DND-41 (cell line): ENCODE measurements at regions not wholly inside any gene's neighbourhood (a gene's known extent, or its start where the extent isn't known, plus 50 kb on each side); places are given as distances from the start of the nearest gene placed in this dataset.

Source experiments
- ATAC-seq: fragments of 200-7000 bp; cut with Tn5 transposase; 3 replicates; pipeline ENCODE4 v1.9.1; 2021; ENCODE audit warnings: low read depth; ENCODE audit not compliant: insufficient read depth
- DNase-seq: peaks from one replicate; pipeline ENCODE4 v3.0.0-alpha.2; 2020
- H2AFZ ChIP-seq: 2 replicates; pipeline ENCODE4 v1.6.0; 2012; ENCODE audit warnings: low read depth, low read length
- H3K27ac ChIP-seq: 2 replicates; pipeline ENCODE4 v1.5.1; 2012; ENCODE audit warnings: low read length, inconsistent platforms
- H3K27me3 ChIP-seq: fragments of 200-600 bp; sonication (generic); 2 replicates; pipeline ENCODE4 v1.6.0; 2012; ENCODE audit warnings: low read length, mild to moderate bottlenecking, inconsistent platforms; ENCODE audit not compliant: insufficient read depth, poor library complexity
- H3K36me3 ChIP-seq: 2 replicates; pipeline ENCODE4 v1.5.1; 2012; ENCODE audit warnings: low read length, inconsistent platforms; ENCODE audit not compliant: insufficient read depth
- H3K4me1 ChIP-seq: 2 replicates; pipeline ENCODE4 v1.5.1; 2012; ENCODE audit warnings: mild to moderate bottlenecking, low read length; ENCODE audit not compliant: insufficient read depth
- H3K4me2 ChIP-seq: 2 replicates; pipeline ENCODE4 v1.6.0; 2012; ENCODE audit warnings: mild to moderate bottlenecking, moderate library complexity, low read length, inconsistent platforms; ENCODE audit not compliant: insufficient read depth
- H3K4me3 ChIP-seq, 2 experiments: fragments of 200-600 bp in 1 of 2; shearing (Covaris generic) in 1 of 2; 2 replicates each; pipeline ENCODE4 v1.5.1; 2012 to 2016; ENCODE audit warnings: inconsistent platforms in 2 of 2, low read length in 2 of 2, mild to moderate bottlenecking in 2 of 2, low read depth in 1 of 2, moderate library complexity in 1 of 2
- H3K79me2 ChIP-seq: 2 replicates; pipeline ENCODE4 v1.6.0; 2012; ENCODE audit warnings: low read length, inconsistent platforms; ENCODE audit not compliant: insufficient read depth
- H3K9ac ChIP-seq: 2 replicates; pipeline ENCODE4 v1.6.0; 2012; ENCODE audit warnings: low read depth, mild to moderate bottlenecking, inconsistent platforms, low read length, moderate library complexity
- H3K9me3 ChIP-seq: 2 replicates; pipeline ENCODE4 v1.5.1; 2012; ENCODE audit warnings: low read length, moderate library complexity, mild to moderate bottlenecking, inconsistent platforms; ENCODE audit not compliant: insufficient read depth, severe bottlenecking
- H4K20me1 ChIP-seq: 2 replicates; pipeline ENCODE4 v1.6.0; 2012; ENCODE audit warnings: low read length; ENCODE audit not compliant: insufficient read depth
- EZH2 ChIP-seq: IDR thresholded peaks from 3 replicates; pipeline ENCODE4 v1.6.1; 2012; ENCODE audit warnings: borderline replicate concordance, low read depth, mild to moderate bottlenecking, moderate library complexity, low read length, inconsistent platforms; ENCODE audit not compliant: severe bottlenecking
- TF ChIP-seq, protein P1 (sequence below): IDR thresholded peaks from 2 replicates; pipeline ENCODE4 v1.5.1; 2012; ENCODE audit warnings: borderline replicate concordance, low read length, moderate library complexity, mild to moderate bottlenecking; ENCODE audit not compliant: poor library complexity, severe bottlenecking; ENCODE audit errors: extremely low read depth

DNA sequence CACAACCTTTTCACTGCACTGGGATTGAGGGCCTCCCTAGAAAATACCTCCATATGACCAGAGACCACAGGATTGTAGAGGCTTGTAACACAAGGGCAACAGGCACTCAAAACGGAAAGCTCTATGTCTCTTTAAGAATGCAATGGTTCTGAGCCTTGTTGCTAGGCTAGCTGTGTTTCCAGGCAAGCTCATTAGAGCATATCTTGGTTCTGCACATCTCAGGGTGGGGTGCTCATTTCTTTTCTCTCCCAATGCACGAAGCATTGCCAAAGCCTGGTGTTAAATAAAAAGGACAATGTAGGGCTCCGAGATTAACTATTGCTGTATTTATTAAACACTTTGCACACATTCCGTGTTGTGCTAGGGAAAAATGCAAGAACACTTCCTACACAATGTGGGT is 315.9 kb downstream of the PRDM2 start:
- no peak for ATAC-seq
- TF ChIP-seq EZH2 = no peak
- TF ChIP-seq, protein P1, sequence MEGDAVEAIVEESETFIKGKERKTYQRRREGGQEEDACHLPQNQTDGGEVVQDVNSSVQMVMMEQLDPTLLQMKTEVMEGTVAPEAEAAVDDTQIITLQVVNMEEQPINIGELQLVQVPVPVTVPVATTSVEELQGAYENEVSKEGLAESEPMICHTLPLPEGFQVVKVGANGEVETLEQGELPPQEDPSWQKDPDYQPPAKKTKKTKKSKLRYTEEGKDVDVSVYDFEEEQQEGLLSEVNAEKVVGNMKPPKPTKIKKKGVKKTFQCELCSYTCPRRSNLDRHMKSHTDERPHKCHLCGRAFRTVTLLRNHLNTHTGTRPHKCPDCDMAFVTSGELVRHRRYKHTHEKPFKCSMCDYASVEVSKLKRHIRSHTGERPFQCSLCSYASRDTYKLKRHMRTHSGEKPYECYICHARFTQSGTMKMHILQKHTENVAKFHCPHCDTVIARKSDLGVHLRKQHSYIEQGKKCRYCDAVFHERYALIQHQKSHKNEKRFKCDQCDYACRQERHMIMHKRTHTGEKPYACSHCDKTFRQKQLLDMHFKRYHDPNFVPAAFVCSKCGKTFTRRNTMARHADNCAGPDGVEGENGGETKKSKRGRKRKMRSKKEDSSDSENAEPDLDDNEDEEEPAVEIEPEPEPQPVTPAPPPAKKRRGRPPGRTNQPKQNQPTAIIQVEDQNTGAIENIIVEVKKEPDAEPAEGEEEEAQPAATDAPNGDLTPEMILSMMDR = no peak

DNA sequence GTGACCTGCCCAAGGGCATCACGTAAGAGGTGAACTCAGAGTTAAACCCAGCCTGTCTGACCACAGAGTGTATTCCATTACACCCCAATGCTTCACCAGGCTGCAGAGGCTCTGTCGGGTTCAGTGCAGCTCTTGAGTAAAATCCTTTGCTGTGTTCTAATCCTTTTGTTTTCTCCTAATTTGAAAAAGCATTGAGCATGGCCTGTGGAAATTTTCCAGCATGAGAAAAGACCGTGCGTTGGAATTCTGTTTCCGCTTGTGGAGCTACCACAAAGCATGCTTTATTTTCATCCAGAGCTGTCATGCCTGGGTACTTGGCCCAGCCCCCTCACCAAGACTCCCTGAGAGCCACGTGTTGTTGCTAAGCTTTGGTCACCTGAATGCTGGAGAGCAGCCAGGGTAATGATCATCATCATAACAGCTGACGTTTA is 317.6 kb downstream of the PRDM2 start:
- no peaks in the 10 kb centered on the region for H4K20me1 ChIP-seq
- no peak overlapping the region for H2AFZ ChIP-seq
- H3K79me2 ChIP-seq = no peaks in the 10 kb centered on the region
- no peaks in the 10 kb centered on the region for H3K27me3 ChIP-seq
- TF ChIP-seq EZH2 = no peak
- TF ChIP-seq, protein P1 = no peak
- no peaks in the 10 kb centered on the region for H3K4me1 ChIP-seq
- H3K9ac ChIP-seq = no peak overlapping the region
- H3K4me2 ChIP-seq = no peak overlapping the region
- H3K36me3 ChIP-seq = no peaks in the 10 kb centered on the region
- no peak for ATAC-seq
- no peak overlapping the region for H3K27ac ChIP-seq
- H3K9me3 ChIP-seq = no peaks in the 10 kb centered on the region
- no peak for DNase-seq
- no peak overlapping the region for H3K4me3 ChIP-seq

More for the DNA sequence above, 315.9 kb downstream of the PRDM2 start:
- no peak overlapping the region for H2AFZ ChIP-seq
- H4K20me1 ChIP-seq = no peaks in the 10 kb centered on the region
- H3K4me1 ChIP-seq = no peaks in the 10 kb centered on the region
- no peak overlapping the region for H3K27ac ChIP-seq
- H3K79me2 ChIP-seq = no peaks in the 10 kb centered on the region
- H3K4me3 ChIP-seq = no peak overlapping the region
- no peak for DNase-seq
- H3K9ac ChIP-seq = no peak overlapping the region
- H3K4me2 ChIP-seq = no peak overlapping the region
- no peaks in the 10 kb centered on the region for H3K9me3 ChIP-seq
- no peaks in the 10 kb centered on the region for H3K27me3 ChIP-seq
- no peaks in the 10 kb centered on the region for H3K36me3 ChIP-seq

DNA sequence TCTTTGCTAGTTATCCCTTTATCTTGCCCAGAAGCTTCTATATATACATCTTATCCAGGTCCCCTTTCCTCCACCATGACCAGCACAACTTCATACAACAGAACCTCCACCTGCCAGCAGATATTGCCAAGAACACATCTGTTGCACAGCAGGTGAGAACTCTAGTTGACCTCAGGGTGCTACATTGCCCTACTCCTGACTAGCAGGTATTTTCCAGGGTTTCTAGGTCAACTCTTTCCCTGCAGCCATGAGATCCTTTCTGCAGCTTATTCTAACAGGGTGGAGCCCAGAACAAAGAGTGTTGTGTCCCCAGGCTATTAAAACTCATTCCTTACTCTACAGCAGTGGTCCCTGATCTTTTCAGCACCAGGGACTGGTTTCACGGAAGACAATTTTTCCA is 319.5 kb downstream of the PRDM2 start:
- ATAC-seq (no peak), DNase-seq (no peak)
- Histone ChIP-seq H3K36me3 (no peaks in the 10 kb centered on the region), H4K20me1 (no peaks in the 10 kb centered on the region), H3K27me3 (no peaks in the 10 kb centered on the region), H3K9ac (no peak overlapping the region), H3K79me2 (no peaks in the 10 kb centered on the region), H2AFZ (no peak overlapping the region), H3K27ac (no peak overlapping the region), H3K4me3 (no peak overlapping the region), H3K4me2 (no peak overlapping the region), H3K9me3 (no peaks in the 10 kb centered on the region), H3K4me1 (no peaks in the 10 kb centered on the region)
- no peak for TF ChIP-seq EZH2
- TF ChIP-seq, protein P1 = no peak

DNA sequence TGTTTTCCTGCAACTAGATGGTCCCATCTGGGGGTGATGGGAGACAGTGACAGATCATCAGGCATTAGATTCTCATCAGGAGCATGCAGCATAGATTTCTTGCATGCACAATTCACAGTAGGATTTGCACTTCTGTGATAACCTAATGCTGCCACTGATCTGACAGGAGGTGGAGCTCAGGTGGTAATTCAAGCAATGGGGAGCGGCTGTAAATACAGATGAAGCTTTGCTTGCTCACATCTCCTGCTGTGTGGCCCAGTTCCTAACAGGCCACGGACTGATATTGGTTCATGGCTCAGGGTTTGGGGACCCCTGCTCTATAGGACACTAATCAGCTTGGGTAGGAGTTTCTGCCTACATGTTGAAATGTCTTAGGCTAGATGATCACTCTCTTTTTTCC is 320.0 kb downstream of the PRDM2 start:
- Histone ChIP-seq H3K9ac (no peak overlapping the region), H3K27me3 (peaks cover 2% of the 10 kb centered on the region), H3K4me1 (no peaks in the 10 kb centered on the region), H3K4me3 (no peak overlapping the region), H3K27ac (no peak overlapping the region), H3K36me3 (no peaks in the 10 kb centered on the region), H3K9me3 (no peaks in the 10 kb centered on the region), H2AFZ (no peak overlapping the region), H4K20me1 (no peaks in the 10 kb centered on the region), H3K79me2 (no peaks in the 10 kb centered on the region), H3K4me2 (no peak overlapping the region)
- no peak for TF ChIP-seq EZH2
- TF ChIP-seq, protein P1 = no peak
- ATAC-seq (no peak), DNase-seq (no peak)
